ENCODE measurements at regions not wholly inside any gene's neighbourhood (a gene's known extent, or its start where the extent isn't known, plus 50 kb on each side); places are given as distances from the start of the nearest gene placed in this dataset.

DNA sequence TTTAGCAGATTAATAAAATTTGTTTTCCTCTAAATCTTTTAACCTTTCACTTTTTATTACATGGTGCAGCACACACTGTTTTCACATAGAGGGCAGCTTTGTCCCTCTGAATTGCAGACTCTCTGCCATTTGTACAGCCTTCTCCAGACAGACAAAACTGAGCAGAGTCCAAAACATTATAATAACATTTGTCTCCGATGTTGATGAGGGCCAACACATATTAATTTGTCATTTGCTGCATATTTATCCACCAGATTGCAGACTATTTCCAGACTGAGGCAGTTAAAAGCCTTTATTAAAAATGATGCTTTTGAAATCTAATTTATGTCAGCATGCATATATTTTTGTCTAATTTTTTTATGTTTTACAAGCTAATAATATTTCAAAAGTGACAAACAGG, 1251.9 kb upstream of the SLC10A2 start:
- TF ChIP-seq EZH2 (IDR thresholded peaks at IDR 0.05; ENCODE audit: low read length, missing control alignments) = no peak
- TF ChIP-seq, protein P1, sequence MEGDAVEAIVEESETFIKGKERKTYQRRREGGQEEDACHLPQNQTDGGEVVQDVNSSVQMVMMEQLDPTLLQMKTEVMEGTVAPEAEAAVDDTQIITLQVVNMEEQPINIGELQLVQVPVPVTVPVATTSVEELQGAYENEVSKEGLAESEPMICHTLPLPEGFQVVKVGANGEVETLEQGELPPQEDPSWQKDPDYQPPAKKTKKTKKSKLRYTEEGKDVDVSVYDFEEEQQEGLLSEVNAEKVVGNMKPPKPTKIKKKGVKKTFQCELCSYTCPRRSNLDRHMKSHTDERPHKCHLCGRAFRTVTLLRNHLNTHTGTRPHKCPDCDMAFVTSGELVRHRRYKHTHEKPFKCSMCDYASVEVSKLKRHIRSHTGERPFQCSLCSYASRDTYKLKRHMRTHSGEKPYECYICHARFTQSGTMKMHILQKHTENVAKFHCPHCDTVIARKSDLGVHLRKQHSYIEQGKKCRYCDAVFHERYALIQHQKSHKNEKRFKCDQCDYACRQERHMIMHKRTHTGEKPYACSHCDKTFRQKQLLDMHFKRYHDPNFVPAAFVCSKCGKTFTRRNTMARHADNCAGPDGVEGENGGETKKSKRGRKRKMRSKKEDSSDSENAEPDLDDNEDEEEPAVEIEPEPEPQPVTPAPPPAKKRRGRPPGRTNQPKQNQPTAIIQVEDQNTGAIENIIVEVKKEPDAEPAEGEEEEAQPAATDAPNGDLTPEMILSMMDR (conservative IDR thresholded peaks at IDR 0.05 in 1 of 2, IDR thresholded peaks at IDR 0.05 in 1 of 2; ENCODE audit: low read depth in 1 of 2, low read length in 2 of 2) = peak in 1 of 2 donors; percentile 61
